SIG-M5 (cell line): ENCODE measurements at regions not wholly inside any gene's neighbourhood (a gene's known extent, or its start where the extent isn't known, plus 50 kb on each side); places are given as distances from the start of the nearest gene placed in this dataset.
"Not testable (repeated sequence)": the region's sequence is repeated elsewhere in the genome, so short reads cannot be mapped to it uniquely, and the experiment has no call there.

ENCODE experiments used
- DNase-seq: peaks from one replicate; lab custom pipeline; 2025; lab: John Stamatoyannopoulos, UW

GRCh38 chr3:89923921-89924610 is 816.6 kb downstream of the EPHA3 start:
- DNase-seq, result no peak

- no peak for DNase-seq
These were observed 818.6 kb downstream of the EPHA3 start for GRCh38 chr3:89925976-89926375.

DNA sequence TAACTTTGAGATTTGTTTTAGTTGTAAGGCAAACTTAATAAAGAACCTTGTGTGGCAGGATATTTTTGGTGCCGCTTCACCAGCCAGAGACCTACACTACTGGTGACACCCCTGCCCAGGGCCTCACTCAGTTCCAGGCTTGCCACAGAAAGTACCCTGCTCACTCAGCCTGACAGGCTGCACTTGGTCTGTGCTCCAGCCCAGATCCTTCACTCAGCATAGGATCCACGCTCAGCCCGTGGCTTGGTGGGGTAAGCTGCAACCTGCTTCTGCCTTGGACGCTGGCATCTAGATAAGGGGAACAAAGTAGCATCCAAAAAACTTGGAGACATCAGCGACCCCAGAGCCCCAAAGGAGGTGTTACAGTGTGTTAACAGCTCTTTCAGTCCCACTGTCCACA is 825.5 kb downstream of the EPHA3 start:
- no peak for DNase-seq

GRCh38 chr3:89944461-89944860 is 837.0 kb downstream of the EPHA3 start:
- not testable (repeated sequence) for DNase-seq

DNA sequence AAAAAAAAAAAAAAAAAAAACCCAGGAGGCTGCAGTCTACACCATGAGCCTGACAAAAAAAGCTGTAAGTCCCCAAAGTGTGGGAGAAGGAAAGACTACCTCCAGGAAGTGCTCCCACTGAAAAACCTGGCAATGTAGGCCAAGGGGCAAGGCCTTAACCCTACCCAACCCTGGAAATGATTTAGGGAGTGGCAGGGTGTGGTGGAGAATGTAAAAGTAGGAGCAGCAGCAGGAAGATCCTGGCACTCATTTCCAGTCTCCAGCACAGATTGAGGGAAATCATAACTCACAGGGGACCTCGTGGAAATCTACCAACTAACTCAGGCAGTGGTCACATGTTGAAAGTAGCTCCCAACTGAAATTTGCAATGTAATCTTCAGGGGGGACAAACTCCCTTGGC is 839.5 kb downstream of the EPHA3 start:
- DNase-seq, result no peak

DNA sequence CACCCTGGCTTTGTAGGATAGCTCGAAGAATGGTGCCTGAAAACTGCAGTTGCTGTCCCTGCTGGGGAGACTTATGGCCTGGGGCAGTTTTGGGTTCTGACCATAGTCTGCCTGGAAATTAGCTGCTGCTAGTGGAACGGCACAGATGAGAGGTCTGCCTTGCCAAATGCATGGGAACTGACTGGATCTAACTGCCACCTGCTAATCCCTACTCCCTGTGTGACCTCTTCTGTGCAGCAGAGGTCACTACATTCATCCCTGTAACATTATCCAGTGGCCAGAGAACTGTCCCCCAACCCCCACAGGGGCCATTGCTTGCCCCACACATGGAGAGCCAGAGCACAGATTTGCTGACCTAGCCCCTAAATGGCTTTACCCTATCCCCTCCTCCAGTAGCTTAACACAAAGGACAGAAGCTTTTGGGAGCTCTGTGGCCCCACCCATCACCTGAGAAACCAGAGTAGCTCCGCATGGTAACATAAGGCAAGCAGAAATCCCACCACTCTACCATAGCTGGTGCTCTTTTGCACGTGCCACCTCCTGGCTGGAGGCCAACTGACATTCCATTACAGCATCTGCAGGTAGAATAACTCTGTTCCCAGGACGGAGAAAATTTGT is 840.0 kb downstream of the EPHA3 start:
- no peak for DNase-seq

DNA sequence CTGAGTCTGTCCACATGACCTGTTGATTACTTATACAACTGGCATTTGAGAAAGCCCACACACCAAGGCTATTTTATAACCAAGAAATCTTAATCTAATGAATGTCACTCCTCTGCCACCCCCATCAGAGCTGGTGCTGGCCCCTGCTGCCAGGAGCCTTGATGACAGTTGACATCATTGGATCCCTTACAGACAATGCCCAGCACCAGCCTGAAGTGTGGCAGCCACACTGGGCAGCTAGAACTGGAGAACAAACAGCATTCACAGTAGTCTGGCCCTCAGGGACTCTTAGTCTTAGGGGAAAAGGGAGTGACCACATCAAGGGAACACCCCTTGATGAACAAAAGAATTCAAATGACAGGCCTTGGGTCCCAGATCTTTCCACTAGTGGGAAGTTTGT is 840.6 kb downstream of the EPHA3 start:
- no peak for DNase-seq

DNA sequence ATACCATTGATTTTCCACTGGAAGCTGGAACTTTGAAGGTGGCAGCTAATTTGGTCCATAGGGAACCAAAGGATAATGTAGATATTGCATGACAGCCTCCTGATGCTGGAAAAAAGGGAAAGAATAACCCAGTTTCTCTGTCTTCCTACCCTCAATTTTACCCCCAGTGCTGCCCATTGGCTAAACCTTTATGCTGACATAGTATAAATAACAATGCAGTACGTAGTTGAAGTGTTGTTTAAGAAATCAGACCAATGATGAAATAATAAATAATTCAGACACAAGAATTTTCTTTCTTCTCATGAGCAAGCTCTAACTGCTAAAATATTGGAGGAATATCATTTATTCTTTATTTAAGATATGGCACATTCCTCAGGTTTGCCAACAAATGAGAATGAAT is 843.4 kb downstream of the EPHA3 start:
- DNase-seq, result no peak

GRCh38 chr3:89954137-89954536 is 846.7 kb downstream of the EPHA3 start:
- DNase-seq, result no peak

- DNase-seq, result no peak
These were observed 847.7 kb downstream of the EPHA3 start for GRCh38 chr3:89955156-89955555.

DNA sequence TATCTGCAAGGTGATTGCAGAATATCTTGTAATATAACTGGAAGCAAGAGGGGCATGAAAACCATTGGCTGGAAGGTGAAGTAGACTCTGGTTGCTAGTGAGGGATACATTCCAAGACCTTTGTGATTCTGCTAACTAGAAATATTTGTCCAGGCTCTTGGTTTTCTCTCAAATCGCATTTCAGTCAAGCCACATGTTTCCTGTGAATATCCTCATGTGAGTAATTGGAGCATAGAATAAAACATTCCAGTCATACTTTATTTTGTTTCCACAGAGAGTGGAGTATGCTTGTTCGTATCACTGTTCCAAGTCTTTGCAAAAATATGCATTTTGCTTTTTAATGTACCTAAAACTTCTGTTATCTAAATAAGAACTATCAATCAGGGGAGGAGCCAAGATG is 850.0 kb downstream of the EPHA3 start:
- DNase-seq, result no peak

DNA sequence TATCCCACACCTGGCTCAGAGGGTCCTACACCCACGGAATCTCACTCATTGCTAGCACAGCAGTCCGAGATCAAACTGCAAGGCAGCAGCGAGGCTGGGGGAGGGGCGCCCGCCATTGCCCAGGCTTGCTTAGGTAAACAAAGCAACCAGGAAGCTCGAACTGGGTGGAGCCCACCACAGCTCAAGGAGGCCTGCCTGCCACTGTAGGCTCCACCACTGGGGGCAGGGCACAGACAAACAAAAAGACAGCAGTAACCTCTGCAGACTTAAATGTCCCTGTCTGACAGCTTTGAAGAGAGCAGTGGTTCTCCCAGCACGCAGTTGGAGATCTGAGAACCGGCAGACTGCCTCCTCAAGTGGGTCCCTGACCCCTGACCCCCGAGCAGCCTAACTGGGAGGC is 850.7 kb downstream of the EPHA3 start:
- DNase-seq, result not testable (repeated sequence)

- DNase-seq, result no peak
These were observed 856.9 kb downstream of the EPHA3 start for GRCh38 chr3:89964347-89964746.

DNA sequence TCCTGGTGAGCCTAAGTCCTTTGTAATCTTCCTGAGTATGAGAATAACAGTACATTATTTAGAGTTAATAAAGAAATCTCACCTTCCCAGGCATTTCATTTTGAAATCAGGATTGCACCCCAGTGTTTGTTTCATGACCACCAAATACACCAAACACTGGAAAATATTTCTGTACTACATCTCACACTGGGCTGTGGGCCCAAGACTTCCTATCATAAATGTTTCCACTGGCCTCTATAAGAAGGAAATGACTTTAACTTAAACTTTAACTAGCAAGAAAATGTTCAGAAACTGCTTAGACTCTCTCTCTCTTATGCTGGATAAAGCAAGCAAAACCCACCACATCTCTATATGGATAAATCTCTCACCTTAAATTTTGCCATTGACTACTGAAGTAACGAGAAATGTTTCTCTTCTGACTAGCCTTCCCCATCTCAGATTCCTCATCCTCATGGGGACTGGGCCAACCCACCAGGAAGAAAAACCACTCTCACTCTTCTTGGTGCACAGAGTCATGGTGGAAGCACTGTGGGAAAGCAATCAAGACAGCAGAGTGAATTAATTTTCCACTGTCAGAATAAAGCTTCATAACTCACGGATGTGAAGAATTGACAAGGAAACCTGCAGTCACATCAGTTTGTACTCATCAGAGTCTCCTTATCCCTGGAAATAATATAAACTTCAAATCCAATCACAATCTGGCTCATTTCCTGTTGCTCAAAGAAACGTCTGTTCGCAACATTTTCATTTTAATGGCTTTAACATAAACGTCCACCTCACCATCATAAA is 859.6 kb downstream of the EPHA3 start:
- DNase-seq, result no peak

GRCh38 chr3:89971329-89971728 is 863.9 kb downstream of the EPHA3 start:
- no peak for DNase-seq

DNA sequence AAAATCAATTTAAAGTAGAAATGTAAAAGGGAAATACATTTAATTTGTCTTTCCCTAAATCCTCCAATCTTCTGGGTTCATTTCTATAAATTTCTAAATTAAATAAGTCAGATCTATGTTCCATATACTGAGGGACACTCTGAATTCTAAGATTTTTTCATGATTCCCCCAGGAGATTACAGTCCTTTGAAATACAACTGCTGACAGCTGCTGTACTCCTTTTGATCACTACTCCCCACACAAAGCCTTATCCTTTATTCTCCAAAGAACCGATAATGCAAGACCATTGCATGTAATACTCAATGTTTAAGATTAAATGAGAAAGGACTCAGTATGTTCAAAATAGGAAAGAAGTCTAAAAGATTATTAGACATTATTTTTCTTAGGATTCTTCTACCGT is 865.7 kb downstream of the EPHA3 start:
- no peak for DNase-seq

DNA sequence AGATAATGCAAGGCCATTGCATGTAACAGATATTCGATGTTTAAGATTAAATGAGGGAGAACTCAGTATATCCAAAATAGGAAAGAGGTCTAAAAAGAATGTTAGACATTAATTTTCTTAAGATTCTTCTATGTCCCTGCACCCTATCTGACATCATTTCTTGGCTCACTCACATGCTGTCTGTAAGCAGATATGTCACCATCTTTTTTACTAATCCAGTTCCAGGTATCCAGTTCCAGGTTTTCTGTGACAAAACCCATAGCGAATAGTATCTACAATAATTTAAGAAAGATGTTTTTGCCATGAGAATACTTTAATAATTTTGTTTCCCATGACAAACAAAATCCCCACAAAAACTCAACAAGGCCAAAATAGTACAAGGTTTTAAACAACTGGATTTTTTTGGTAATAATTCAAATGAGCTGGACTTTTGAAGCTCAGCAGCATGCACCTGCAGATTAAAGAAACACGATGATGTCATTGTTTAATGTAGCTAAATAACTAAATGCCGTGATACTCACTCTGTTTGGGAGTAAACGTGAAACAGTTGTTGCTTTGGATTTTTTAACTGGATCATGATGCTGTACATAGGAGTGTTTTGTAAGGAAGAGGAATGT is 867.6 kb downstream of the EPHA3 start:
- no peak for DNase-seq

- no peak for DNase-seq
These were observed 876.0 kb downstream of the EPHA3 start for GRCh38 chr3:89983449-89983848.

DNA sequence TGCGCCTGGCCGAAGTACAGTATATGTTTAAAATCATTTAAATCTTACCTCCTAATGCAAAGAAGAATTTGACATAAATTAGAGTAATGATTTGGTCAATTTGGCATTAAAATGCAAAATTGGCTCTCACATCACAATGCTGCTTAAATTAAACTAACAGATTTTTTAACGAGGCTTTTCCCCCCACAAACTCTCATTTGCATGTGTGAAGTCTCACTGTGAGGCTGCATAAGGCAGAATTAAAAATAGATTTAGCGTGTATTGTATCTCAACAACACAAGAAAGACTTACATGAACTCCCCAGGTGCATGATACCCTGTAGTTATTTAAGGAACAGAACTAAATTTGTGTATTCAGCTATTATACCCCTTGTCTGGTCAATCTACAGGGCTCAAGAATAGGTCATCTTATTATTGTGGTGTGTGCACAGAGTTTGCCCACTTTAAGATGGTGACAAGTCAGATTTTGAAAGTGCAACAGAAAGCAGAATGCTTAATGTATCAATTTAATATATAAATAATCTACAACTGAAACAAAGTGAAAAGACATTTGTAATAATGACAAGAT is 897.9 kb downstream of the EPHA3 start:
- no peak for DNase-seq

DNA sequence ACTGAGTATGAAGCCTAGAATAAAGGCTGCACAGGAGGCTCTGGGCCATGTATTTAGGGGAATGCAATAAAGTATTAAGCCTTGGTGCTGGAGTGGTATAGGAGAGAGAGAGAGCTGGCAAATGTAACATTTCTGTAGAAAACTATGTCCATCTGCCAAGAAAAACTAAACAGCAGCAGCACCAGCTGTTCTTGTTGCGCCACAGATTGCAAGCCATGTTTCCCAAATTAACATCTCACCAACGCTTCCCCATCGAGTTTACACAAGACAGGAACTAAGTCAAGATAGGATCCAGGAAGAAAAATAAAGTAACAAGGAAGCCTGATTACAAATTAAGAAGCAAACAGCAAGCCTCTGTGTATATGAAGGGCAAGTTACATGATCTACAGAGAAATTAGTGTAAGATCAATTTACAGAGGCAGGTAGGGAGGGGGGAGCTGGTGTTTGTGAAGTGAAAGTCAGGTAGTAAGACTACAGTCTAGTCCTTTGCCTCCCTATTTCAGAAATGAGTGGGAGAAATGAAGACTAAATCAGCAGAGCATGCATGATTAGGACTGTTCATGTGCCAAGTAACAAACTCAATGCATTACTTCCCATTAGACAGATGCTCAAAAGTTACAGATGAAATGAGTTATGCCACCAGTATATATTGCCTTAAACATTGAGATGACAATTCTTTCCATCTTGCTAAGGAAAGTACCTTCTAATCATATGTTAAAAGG is 900.5 kb downstream of the EPHA3 start:
- peak; percentile 68 for DNase-seq

DNA sequence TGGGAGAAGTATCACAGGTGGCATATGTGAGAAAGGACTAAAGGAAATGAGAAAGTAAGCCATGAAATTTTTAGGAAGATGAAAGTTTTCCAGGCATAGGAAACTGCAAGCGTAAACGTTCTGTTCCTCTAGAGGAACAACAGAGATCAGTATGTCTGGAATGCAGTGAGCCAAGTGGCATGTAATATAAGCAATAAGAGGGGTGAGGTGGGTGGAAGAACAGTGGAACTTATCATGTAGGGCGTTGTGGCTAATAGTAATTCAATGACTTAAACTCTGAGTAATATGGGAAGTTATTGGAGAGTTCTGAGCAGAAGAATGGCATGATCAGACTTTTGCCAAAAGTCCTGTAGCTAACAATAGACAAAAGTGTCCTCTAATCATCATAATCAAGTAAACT is 902.9 kb downstream of the EPHA3 start:
- DNase-seq, result no peak

DNA sequence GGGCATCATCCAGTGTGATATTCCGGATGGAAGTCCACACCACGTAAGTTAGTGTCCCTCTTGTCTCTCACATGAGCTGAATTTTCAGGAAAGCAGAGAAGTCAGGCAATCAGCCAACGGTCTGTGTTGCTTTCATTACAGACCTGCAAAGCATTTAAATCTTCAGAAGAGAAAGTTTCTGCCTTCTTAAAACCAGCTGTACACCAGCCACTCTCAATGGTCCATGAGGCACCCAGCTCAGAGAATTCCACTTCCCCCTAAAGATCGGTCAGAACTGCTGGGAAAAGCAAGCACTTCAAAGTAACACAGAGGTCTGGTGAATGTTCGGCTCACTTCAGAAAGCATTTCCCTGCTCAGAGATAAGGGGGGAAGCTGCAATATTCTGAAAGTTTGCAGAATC is 903.7 kb downstream of the EPHA3 start:
- no peak for DNase-seq
